GM19328 (cell line): ENCODE measurements at regions not wholly inside any gene's neighbourhood (a gene's known extent, or its start where the extent isn't known, plus 50 kb on each side); places are given as distances from the start of the nearest gene placed in this dataset.

Source experiments
- ATAC-seq: cut with Tn5 transposase; IDR thresholded peaks from one replicate; pipeline ENCODE4 v1.9.1; 2021; ENCODE audit warnings: mild to moderate bottlenecking, moderate library complexity; ENCODE audit not compliant: unreplicated experiment

GRCh38 chr13:44237881-44238421 lies 135.7 kb upstream of the SERP2 start:
- ATAC-seq, result no peak

DNA sequence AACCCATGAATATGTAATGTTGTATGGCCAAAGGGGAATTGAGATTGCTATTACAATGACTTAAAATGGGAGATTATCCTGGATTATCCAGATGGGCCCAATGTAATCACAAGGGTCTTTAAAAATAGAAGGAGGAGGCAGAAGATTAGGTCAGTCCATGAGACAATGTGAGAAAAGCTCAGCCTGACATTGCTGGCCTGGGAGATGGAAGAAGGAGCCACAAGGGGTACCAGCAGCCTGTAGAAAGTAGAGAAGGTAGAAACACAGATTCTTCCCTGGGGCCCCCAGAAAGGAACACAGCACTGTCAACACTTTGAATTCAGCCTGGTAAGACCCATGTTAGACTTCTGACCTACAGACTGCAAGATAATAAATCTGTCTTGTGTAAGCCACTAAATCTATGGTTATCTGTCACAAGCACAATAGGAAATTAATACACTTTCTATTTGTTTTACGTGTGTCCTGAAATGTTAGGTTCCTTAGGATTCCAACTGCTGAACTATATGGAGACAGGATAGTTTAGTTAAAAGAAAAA lies 132.9 kb upstream of the SERP2 start:
- ATAC-seq, result no peak

DNA sequence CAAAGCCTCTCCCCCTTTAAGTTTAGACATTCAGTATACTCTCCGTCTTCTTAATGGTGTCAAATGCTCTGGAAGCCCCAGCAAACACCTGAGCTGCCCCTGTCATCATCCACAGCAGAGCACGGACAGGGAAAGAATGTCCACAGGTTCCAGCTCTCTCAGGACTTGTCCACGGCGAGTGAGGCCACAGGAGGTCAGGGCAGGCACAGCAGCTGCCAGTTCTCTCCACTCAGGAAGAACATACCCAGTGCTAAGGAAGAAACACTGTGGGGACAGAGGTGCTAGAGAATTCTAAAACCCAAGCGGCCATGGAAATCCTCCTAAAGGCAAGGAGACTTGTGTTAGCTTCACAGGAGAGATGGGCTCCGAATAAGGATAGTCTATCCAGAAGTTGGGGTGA lies 132.0 kb upstream of the SERP2 start:
- ATAC-seq, result no peak

DNA sequence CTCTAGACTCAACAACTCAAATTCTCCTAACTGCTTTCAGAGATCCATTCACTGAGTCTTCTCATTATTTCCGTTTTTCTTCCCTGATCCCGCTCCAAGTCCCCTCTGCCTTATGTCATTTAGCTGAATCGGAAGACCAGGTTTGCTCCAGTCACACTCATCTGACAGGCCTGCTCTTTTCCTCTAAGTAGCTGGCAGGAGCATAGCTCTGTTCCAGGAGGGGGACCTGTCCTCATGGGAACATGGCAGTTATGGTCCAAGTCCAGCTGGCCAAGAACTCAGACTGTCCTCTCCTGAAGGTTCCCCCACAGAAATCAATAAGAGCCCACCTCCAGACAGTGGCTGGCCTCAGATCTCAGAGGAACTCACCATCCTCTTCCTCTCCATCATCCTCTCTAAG lies 130.9 kb upstream of the SERP2 start:
- ATAC-seq, result no peak

- ATAC-seq, result no peak
Measured at GRCh38 chr13:44243198-44243857, 130.3 kb upstream of the SERP2 start.

- no peak for ATAC-seq
Measured at GRCh38 chr13:44244288-44244687, 129.3 kb upstream of the SERP2 start.

- no peak for ATAC-seq
Measured at GRCh38 chr13:44249431-44249836, 124.2 kb upstream of the SERP2 start.

DNA sequence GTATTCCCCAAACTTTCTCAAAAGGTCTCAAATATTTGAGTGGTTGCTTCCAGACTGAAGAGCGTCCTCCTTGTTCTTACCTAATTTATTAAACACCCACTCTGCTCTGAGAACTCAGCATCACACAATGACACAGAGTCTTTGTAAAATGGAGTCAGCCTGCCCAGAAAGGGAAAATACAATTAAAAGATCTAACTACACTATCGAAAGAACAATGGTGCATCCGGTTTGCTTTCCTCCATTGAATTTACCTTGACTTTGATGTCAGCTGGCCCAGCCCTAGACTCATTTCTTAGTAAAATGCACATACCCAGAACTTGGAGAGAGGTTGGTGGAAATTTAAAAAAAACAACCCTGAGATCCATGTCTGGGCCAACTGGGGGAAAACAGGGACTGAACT lies 120.7 kb upstream of the SERP2 start:
- ATAC-seq, result no peak

- no peak for ATAC-seq
Measured at GRCh38 chr13:44255771-44256364, 117.8 kb upstream of the SERP2 start.

DNA sequence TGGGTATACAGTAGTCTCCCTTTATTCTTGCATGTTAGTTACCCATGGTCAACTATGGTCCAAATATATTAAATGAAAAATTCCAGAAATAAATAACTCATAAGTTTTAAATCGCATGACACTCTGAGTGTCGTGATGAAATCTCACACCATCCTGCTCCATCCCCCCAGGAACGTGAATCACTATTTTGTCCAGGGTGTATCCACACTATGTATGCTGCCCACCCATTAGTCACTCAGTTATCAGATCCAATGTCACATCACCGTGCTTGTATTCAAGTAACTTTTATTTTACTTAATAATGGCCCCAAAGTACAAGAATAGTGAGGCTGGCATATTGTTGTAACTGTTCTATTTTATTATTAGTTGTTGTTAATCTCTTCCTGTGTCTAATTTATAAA lies 115.8 kb upstream of the SERP2 start:
- ATAC-seq, result no peak

- peak; percentile 59 for ATAC-seq
Measured at GRCh38 chr13:44259045-44260027, 114.3 kb upstream of the SERP2 start.

GRCh38 chr13:44260336-44260735 lies 113.3 kb upstream of the SERP2 start:
- no peak for ATAC-seq

DNA sequence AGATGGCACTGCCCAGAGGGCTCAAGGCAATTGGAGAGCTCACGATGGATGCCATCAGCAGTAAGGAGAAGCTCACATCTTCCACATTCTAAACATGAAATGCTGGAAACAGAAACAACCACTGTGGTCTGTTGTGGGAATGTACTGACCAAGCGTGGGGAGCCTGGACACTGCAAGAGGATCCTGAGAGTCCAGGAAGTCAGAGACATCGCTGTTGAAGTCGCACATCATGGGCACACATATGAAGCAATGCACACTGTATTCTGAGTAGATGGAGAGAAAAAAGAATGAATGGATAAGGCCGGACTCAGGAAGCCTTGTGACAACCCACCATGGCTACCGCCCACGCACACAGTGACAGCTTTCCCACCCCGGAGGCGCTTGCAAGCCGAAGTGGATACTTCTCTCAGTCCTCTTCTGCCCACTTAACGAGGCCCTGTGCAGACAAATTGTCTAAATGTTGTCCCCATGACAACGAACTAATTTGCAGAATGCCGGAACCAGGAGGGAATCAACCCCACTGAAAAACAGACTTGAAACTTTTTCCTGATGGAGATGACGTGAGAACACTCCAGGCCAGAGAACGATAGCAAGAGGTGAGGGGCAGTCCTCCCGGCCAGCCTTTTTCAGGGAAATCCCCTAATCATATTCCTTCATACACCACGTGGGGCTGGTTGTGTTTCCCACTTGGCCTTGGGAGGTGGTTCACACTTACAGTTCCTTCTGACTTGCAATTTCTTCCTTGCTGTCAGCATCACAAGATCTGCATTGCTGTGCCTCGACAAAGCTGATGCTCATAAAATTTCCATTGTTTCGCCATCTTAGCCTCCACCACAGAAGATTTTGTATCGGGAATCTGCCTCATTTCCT lies 109.6 kb upstream of the SERP2 start:
- ATAC-seq, result no peak

DNA sequence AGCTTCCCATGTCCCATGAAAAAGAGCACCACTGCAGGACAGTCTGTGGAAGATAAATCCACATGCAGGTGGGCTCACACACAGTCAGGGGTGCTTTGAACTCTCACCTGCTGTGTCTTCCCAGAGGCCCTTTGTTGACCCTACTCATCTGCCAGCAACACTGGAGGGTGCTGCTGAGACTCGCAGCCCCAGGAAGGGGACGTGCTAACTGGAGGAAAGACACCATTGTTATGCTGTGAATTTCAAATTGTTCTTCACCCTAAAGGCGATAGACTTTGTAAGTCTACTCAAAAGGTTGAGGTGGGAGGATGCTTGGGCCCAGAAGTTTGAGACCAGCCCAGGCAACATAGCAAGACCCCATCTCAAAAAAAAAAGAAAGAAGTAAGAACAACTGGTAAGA lies 107.3 kb upstream of the SERP2 start:
- ATAC-seq, result no peak

DNA sequence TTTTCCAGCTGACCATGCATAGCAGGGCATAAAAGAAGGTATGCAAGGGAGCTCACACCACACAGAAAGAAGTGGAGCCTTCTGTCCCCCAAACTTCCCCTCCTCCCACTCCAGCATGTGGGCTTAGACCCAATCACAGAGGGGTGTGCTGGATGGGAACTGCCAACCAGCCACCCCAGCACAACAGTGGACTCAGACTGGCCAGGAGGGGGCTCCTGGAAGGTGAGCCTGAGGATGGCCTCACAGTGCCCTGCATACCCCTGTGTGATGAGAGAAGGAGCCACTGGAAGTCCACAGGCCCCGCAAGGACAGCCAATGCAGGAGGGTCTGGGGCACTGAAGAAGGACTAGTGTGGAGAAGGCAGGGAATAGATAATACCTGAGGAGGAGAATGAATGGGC lies 106.9 kb upstream of the SERP2 start:
- ATAC-seq, result no peak

- ATAC-seq, result no peak
Measured at GRCh38 chr13:44267203-44267602, 106.4 kb upstream of the SERP2 start.

GRCh38 chr13:44267980-44268379 lies 105.6 kb upstream of the SERP2 start:
- no peak for ATAC-seq

DNA sequence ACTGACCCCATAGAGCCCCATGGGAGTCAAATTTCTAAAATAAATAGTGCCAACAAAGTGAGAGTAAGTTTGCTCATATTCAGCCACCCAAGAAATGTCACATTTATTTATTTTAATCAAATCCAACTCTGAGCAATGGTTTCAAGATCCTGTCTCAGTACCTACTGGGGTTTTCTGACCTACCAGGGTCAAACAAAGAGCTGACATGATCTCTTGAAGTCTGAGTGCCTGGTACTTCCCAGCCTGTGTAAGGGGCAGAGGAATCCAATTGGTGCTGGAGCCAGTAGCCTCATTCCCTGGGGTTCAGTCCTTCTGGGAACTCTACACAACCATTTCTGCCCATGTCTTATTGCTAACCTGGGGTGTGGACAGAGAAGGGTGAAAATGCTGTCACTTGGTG lies 104.6 kb upstream of the SERP2 start:
- ATAC-seq, result no peak

- no peak for ATAC-seq
Measured at GRCh38 chr13:44270150-44270549, 103.5 kb upstream of the SERP2 start.

GRCh38 chr13:44271031-44271455 lies 102.6 kb upstream of the SERP2 start:
- no peak for ATAC-seq
